Smooth muscle cell (in vitro differentiated cells): ENCODE measurements at regions not wholly inside any gene's neighbourhood (a gene's known extent, or its start where the extent isn't known, plus 50 kb on each side); places are given as distances from the start of the nearest gene placed in this dataset.
"Not testable (repeated sequence)": the region's sequence is repeated elsewhere in the genome, so short reads cannot be mapped to it uniquely, and the experiment has no call there.

ENCODE experiments used
- DNase-seq: peaks from one replicate; lab custom pipeline; 2025; ENCODE audit not compliant: unreplicated experiment; lab: John Stamatoyannopoulos, UW
- H2AFZ ChIP-seq: fragments of 200-600 bp; sonication (generic); 2 replicates; pipeline ENCODE4 v1.6.0; 2016; ENCODE audit warnings: antibody characterized with exemption, low read depth, mild to moderate bottlenecking
- H3F3A ChIP-seq: fragments of 200-600 bp; sonication (generic); 2 replicates; pipeline ENCODE4 v1.6.0; 2017; ENCODE audit warnings: antibody characterized with exemption, low read depth
- H3K27ac ChIP-seq: fragments of 200-600 bp; sonication (generic); 2 replicates; pipeline ENCODE4 v1.5.1; 2016; ENCODE audit warnings: low read depth, mild to moderate bottlenecking
- H3K27me3 ChIP-seq: fragments of 200-600 bp; sonication (generic); 2 replicates; pipeline ENCODE4 v1.6.1; 2016; ENCODE audit warnings: low read depth, mild to moderate bottlenecking
- H3K36me3 ChIP-seq: fragments of 200-600 bp; sonication (generic); 2 replicates; pipeline ENCODE4 v1.5.1; 2016; ENCODE audit warnings: low read depth
- H3K4me1 ChIP-seq: fragments of 200-600 bp; sonication (generic); 2 replicates; pipeline ENCODE4 v1.5.1; 2016; ENCODE audit warnings: low read depth
- H3K4me2 ChIP-seq: fragments of 200-600 bp; sonication (generic); 2 replicates; pipeline ENCODE4 v1.6.0; 2016; ENCODE audit warnings: mild to moderate bottlenecking
- H3K4me3 ChIP-seq: fragments of 200-600 bp; sonication (generic); 2 replicates; pipeline ENCODE4 v1.5.1; 2016; ENCODE audit warnings: mild to moderate bottlenecking
- H3K79me2 ChIP-seq: fragments of 200-600 bp; sonication (generic); 2 replicates; pipeline ENCODE4 v1.6.0; 2016; ENCODE audit warnings: low read depth, mild to moderate bottlenecking
- H3K9ac ChIP-seq: fragments of 200-600 bp; sonication (generic); 2 replicates; pipeline ENCODE4 v1.6.0; 2016; ENCODE audit warnings: low read depth
- H3K9me3 ChIP-seq: fragments of 200-600 bp; sonication (generic); replicated peaks from 2 replicates; pipeline ENCODE4 v1.5.1; 2016; ENCODE audit warnings: low read depth
- H4K20me1 ChIP-seq: fragments of 200-600 bp; sonication (generic); 2 replicates; pipeline ENCODE4 v1.6.0; 2016; ENCODE audit warnings: low read depth
- CTCF ChIP-seq: fragments of 200-600 bp; sonication (generic); IDR thresholded peaks from 2 replicates; pipeline ENCODE4 v1.5.1; 2017; ENCODE audit warnings: borderline replicate concordance, mild to moderate bottlenecking, antibody characterized with exemption; ENCODE audit not compliant: insufficient read depth, poor library complexity, severe bottlenecking
- WGBS: methylation state at CpG from one replicate; pipeline ENCODE4 v1.1.7; 2016; ENCODE audit warnings: low lambda C conversion rate; 5-methylcytosine and 5-hydroxymethylcytosine counted together

- Histone ChIP-seq H3K4me2 (no peak overlapping the region), H3K4me1 (no peaks in the 10 kb centered on the region), H3K36me3 (no peaks in the 10 kb centered on the region), H3K9me3 (no peaks in the 10 kb centered on the region), H2AFZ (no peak overlapping the region), H3K27me3 (no peaks in the 10 kb centered on the region), H4K20me1 (no peaks in the 10 kb centered on the region), H3K79me2 (no peaks in the 10 kb centered on the region), H3F3A (no peaks in the 10 kb centered on the region), H3K4me3 (no peak overlapping the region), H3K9ac (no peak overlapping the region), H3K27ac (no peak overlapping the region)
- no peak for DNase-seq
- WGBS: 90% methylated on average over 1 of the region's 1 CpG
- no peak for TF ChIP-seq CTCF
Observed at GRCh38 chr4:119971431-119972084, 95.1 kb downstream of the MAD2L1 start.

- no peak overlapping the region for H2AFZ ChIP-seq
- no peak for TF ChIP-seq CTCF
Observed at GRCh38 chr4:119962631-119963030, 104.0 kb downstream of the MAD2L1 start.

GRCh38 chr4:119958983-119959382 is 107.7 kb downstream of the MAD2L1 start:
- Histone ChIP-seq H4K20me1 (no peaks in the 10 kb centered on the region), H3K9ac (no peak overlapping the region), H3F3A (no peaks in the 10 kb centered on the region), H3K4me2 (no peak overlapping the region), H3K27ac (no peak overlapping the region), H3K9me3 (no peaks in the 10 kb centered on the region), H3K4me3 (no peak overlapping the region), H3K4me1 (no peaks in the 10 kb centered on the region), H3K27me3 (no peaks in the 10 kb centered on the region), H3K36me3 (no peaks in the 10 kb centered on the region), H3K79me2 (no peaks in the 10 kb centered on the region), H2AFZ (no peak overlapping the region)
- no peak for DNase-seq
- TF ChIP-seq CTCF: no peak

More at GRCh38 chr4:119962631-119963030, 104.0 kb downstream of the MAD2L1 start:
- no peak overlapping the region for H3K9ac ChIP-seq
- H3K36me3 ChIP-seq: no peaks in the 10 kb centered on the region
- H3K79me2 ChIP-seq: no peaks in the 10 kb centered on the region
- H3F3A ChIP-seq: no peaks in the 10 kb centered on the region
- no peaks in the 10 kb centered on the region for H3K9me3 ChIP-seq
- H3K4me2 ChIP-seq: no peak overlapping the region
- H3K4me3 ChIP-seq: no peak overlapping the region
- no peak for DNase-seq
- no peaks in the 10 kb centered on the region for H3K4me1 ChIP-seq
- H3K27me3 ChIP-seq: no peaks in the 10 kb centered on the region
- H4K20me1 ChIP-seq: no peaks in the 10 kb centered on the region
- H3K27ac ChIP-seq: no peak overlapping the region

GRCh38 chr4:119955256-119955655 is 111.4 kb downstream of the MAD2L1 start:
- H2AFZ ChIP-seq: no peak overlapping the region
- no peaks in the 10 kb centered on the region for H3K27me3 ChIP-seq
- H3K9me3 ChIP-seq: no peaks in the 10 kb centered on the region
- H3K27ac ChIP-seq: no peak overlapping the region
- 75% methylated on average over 3 of the region's 3 CpGs for WGBS
- no peak overlapping the region for H3K9ac ChIP-seq
- H3K4me2 ChIP-seq: no peak overlapping the region
- no peak for DNase-seq
- H4K20me1 ChIP-seq: no peaks in the 10 kb centered on the region
- no peaks in the 10 kb centered on the region for H3F3A ChIP-seq
- H3K4me1 ChIP-seq: no peaks in the 10 kb centered on the region
- H3K36me3 ChIP-seq: no peaks in the 10 kb centered on the region
- no peaks in the 10 kb centered on the region for H3K79me2 ChIP-seq
- H3K4me3 ChIP-seq: no peak overlapping the region
- TF ChIP-seq CTCF: no peak

- not testable (repeated sequence) for H2AFZ ChIP-seq, H3K36me3 ChIP-seq, H3K27ac ChIP-seq, H3K4me1 ChIP-seq, H4K20me1 ChIP-seq, H3K4me2 ChIP-seq, H3K4me3 ChIP-seq, H3K27me3 ChIP-seq, H3K9me3 ChIP-seq, DNase-seq, H3K9ac ChIP-seq, H3F3A ChIP-seq, H3K79me2 ChIP-seq
- WGBS: 97% methylated on average over 17 of the region's 18 CpGs
Observed at GRCh38 chr4:119954487-119954886, 112.2 kb downstream of the MAD2L1 start.
